Sciatic nerve (tissue), 2 donors: ENCODE measurements at regions not wholly inside any gene's neighbourhood (a gene's known extent, or its start where the extent isn't known, plus 50 kb on each side); places are given as distances from the start of the nearest gene placed in this dataset.

ENCODE experiments used
- ATAC-seq: fragments of 200-7000 bp; cut with Tn5 transposase; one replicate; pipeline ENCODE4 v1.9.1; 2020; ENCODE audit warnings: mild to moderate bottlenecking, moderate library complexity
- DNase-seq: peaks from one replicate; pipeline ENCODE4 v3.0.0-alpha.2; 2020; ENCODE audit warnings: low spot score
- intact Hi-C: fragments of 100-400 bp; cut with DNase I; formaldehyde crosslinking; loops from one replicate; pipeline ENCODE4 v1.14.2; 2022
- donor health status: DM: no; HTN: no; CAD: no.
- donor health status: DM: no; HTN: no; CAD: no.

DNA sequence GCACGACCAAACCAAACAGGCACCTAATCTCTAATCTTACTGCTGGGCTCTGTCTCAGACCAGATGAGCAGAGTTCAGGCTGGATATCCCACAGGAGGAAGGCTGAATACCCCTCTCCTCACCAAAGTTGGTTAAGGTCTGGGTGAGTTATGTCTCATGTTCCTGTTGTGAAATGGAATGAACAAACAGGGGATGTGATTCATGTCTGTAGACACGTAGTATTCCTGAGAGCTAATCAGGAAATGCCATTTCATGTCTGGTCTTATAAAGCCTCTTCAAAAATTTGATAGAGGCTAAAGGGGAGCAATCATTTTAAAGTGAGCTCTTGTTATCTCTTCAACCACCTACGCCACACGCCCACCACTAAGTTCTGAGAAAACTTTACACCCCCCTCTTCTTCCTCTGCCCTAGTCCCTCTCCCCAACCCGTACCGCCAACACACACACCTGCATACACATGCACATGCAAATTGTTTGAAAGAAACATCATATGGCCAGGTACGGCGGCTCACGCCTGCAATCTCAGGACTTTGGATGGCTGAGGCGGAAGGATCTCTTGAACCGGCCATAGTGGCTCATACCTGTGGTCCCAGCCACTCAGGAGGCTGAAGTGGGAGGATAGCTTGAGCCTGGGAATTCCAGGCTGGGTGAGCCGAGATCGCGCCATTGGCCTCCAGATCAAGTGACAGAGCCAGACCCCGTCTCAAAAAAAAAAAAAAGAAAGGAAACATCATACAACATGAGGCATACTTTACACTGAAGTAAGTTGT lies 69.8 kb upstream of the RAI14 start:
- ATAC-seq: no peak
- intact Hi-C loops: no loop called here
- DNase-seq: no peak

DNA sequence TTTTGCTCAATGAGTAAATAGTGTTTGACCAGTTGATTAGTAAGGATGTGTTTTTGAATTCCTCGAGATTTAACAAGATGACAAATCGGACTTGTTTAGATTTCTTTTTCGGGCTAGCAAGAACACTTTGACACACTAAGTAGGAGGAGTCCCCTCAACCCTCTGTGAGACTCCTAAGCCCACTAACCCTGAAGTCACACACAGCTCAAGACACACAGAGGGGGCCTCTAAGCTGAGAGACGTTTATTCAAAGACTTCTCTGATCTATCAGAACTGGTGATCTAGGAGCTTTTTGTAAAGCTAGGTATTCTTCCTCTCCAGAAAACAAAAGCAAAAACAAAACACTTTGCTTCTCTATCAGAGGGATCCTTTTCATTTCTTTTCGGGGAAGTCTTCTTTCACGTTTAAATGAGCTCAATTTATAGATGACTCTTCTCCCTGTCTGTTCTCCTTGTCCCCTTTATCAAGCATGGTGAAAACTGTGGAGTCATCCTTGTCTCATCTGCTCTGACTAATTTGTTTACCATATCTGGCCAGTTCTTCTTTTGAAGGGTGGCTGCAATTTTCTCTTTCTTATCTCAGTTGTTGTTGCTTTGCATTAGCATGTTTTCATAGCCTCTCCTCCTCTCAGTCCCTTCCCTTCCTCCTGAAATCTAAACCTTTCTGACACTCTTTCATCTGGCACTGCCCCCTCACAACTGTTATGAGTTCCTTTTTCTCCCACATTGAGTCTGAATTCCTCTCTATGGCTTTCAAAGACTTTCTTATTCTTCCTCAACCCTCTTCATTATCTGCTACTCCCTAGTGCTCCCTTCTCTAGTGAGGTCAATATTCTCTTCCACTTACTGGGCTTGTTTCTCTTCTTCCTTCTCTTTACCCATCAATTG lies 68.5 kb upstream of the RAI14 start:
- DNase-seq: no peak
- intact Hi-C loops: no loop called here
- no peak for ATAC-seq

DNA sequence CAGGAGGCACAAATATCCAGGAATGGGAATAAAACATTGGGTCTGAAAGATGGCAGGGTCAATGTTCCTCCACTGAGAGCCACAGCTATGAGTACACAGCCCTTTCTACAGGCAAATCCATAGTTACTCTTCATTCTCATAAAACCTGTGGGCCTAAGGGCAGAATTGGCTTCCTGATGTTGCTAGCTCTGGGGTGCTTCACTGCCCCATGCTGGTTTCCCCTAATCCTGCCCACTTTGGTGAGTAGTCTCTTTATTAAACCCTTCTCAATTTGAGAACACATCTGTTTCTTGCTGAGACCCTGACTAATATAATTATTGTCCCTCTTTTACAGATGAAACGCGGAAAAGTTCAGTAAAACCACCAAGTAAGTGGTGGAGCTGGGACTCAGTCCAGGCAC lies 66.3 kb upstream of the RAI14 start:
- DNase-seq (no peak), ATAC-seq (no peak)
- intact Hi-C loops: no loop called here

- no peak for DNase-seq
- intact Hi-C loops: no loop called here
- ATAC-seq: no peak
These were observed 64.4 kb upstream of the RAI14 start for GRCh38 chr5:34591723-34592122.

- no peak for ATAC-seq
- intact Hi-C loops: no loop called here
- no peak for DNase-seq
These were observed 58.8 kb upstream of the RAI14 start for GRCh38 chr5:34597034-34598027.

DNA sequence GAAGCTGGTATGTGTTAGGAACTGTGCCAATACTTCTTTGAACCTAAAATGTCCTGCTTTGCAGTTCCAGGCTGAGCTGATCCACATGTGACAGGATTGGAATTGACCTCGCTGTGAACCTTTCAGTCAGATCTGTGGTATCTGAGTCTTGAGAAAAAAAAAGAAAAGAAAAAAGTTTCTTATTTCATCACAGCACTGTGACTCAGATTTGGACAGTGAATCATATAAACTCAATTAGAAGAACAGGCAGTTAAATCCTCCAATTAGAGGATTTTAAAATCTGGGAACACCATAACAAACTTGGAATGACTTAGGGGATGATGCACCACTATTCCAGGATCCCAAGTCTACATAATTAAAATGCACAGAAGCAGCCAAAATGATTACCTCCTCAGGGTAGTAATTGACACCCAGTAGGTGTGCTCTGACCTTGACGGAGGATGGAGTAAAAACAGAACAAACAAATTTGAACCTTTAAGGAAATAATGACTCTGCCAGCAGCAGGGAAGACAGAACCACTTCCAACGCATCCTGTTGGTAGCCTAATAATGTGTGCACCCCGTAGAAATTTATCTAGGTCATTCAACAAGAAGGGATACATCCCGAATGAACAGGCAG lies 57.8 kb upstream of the RAI14 start:
- intact Hi-C loops: no loop called here
- no peak for DNase-seq
- peak; percentile 88 for ATAC-seq

DNA sequence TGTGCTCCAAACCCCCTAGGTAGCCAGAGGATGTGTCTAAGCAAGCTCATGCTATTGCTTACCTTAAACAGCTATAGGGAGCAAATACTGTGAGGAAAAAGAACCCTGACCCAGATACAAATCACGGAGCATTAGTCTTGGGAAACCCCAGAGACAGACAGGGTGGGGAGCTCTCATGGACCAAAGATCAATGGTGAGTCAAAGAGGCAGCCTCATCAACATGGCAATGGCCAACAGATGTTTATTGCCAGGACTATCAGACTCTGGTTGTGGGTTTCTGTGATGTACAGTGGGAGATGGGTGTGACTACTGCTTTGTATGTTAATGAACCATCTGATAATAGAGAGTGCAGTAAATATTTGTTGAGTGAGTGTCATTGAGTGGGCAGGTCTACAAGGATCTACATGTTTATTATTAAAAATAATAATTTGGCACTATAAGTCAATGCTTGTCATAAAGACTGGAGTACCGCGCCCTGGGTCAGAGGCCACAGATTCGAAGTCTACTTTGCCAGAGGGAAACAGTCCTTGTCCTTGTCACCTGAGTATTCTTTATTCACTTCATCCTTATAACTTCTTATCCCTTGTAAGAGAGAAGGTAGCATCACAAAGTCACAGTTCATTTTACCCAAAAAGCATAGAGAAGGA lies 56.5 kb upstream of the RAI14 start:
- no peak for DNase-seq
- intact Hi-C loops: no loop called here
- ATAC-seq: no peak

DNA sequence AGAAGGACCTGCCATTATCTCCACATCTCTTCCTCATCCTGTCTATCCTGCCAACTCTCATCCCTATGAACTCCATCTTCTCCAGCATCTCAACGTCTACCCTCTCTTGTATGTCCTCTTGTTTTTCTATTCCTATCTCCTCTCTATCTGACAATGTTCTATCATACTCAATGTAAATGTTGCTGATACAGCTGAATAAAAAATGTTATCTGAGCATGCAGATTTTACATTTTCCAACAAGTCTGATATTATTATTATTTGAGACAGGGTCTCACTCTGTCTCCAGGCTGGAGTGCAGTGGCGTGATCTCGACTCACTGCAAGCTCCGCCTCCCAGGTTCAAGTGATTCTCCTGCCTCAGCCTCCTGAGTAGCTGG lies 56.0 kb upstream of the RAI14 start:
- intact Hi-C loops: no loop called here
- ATAC-seq: no peak

GRCh38 chr5:34603378-34603777 lies 52.8 kb upstream of the RAI14 start:
- intact Hi-C loops: no loop called here
- ATAC-seq: no peak

More for the DNA sequence above, 56.0 kb upstream of the RAI14 start:
- DNase-seq: no peak

GRCh38 chr5:34604119-34604675 lies 51.9 kb upstream of the RAI14 start:
- intact Hi-C loops: no loop called here
- DNase-seq: no peak
- ATAC-seq: no peak

More at GRCh38 chr5:34603378-34603777, 52.8 kb upstream of the RAI14 start:
- DNase-seq: no peak

GRCh38 chr5:34606101-34606500 lies 50.0 kb upstream of the RAI14 start:
- no peak for ATAC-seq
- intact Hi-C loops: no loop called here
- no peak for DNase-seq
